GM23338 (cell line): ENCODE measurements at regions not wholly inside any gene's neighbourhood (a gene's known extent, or its start where the extent isn't known, plus 50 kb on each side); places are given as distances from the start of the nearest gene placed in this dataset.

ENCODE experiments used
- ATAC-seq: fragments of 200-7000 bp; cut with Tn5 transposase; 3 replicates; pipeline ENCODE4 v1.9.1; 2020
- DNase-seq: peaks from one replicate; pipeline ENCODE4 v3.0.0-alpha.2; 2015; ENCODE audit warnings: low spot score
- H2AFZ ChIP-seq: fragments of 200-600 bp; sonication (generic); 2 replicates; pipeline ENCODE4 v1.8.0; 2016; ENCODE audit warnings: antibody characterized with exemption, mild to moderate bottlenecking, moderate library complexity
- H3F3A ChIP-seq: fragments of 200-600 bp; sonication (generic); replicated peaks from 2 replicates; pipeline ENCODE4 v1.8.0; 2017; ENCODE audit warnings: antibody characterized with exemption, mixed run types, low read depth
- H3K27ac ChIP-seq: fragments of 200-600 bp; sonication (generic); 2 replicates; pipeline ENCODE4 v1.6.1; 2016; ENCODE audit warnings: low read depth
- H3K27me3 ChIP-seq: fragments of 200-600 bp; sonication (generic); 2 replicates; pipeline ENCODE4 v1.8.0; 2016; ENCODE audit warnings: mild to moderate bottlenecking, mixed run types, moderate library complexity; ENCODE audit not compliant: insufficient read depth
- H3K36me3 ChIP-seq: fragments of 200-600 bp; sonication (generic); 2 replicates; pipeline ENCODE4 v1.8.0; 2016; ENCODE audit warnings: mild to moderate bottlenecking; ENCODE audit not compliant: insufficient read depth
- H3K4me1 ChIP-seq: fragments of 200-600 bp; sonication (generic); 2 replicates; pipeline ENCODE4 v1.8.0; 2016; ENCODE audit warnings: mild to moderate bottlenecking, moderate library complexity; ENCODE audit not compliant: insufficient read depth
- H3K4me2 ChIP-seq: fragments of 200-600 bp; sonication (generic); 2 replicates; pipeline ENCODE4 v1.7.1; 2017; ENCODE audit warnings: mixed run types
- H3K4me3 ChIP-seq: fragments of 200-600 bp; sonication (generic); 2 replicates; pipeline ENCODE4 v1.6.1; 2016; ENCODE audit warnings: mixed run types
- H3K79me2 ChIP-seq: fragments of 200-600 bp; sonication (generic); replicated peaks from 2 replicates; pipeline ENCODE4 v1.8.0; 2017; ENCODE audit warnings: mild to moderate bottlenecking; ENCODE audit not compliant: insufficient read depth
- H3K9me2 ChIP-seq: fragments of 200-600 bp; sonication (generic); 2 replicates; pipeline ENCODE4 v1.8.0; 2017; ENCODE audit not compliant: insufficient read depth
- H4K20me1 ChIP-seq: fragments of 200-600 bp; sonication (generic); replicated peaks from 2 replicates; pipeline ENCODE4 v1.8.0; 2017; ENCODE audit warnings: mild to moderate bottlenecking; ENCODE audit not compliant: insufficient read depth
- H3K27ac Mint-ChIP-seq: 2 replicates; pipeline ENCODE4 v1.8.0; 2020; ENCODE audit warnings: inconsistent platforms, mild to moderate bottlenecking, moderate library complexity, mixed read lengths
- H3K27me3 Mint-ChIP-seq: 3 replicates; pipeline ENCODE4 v1.8.0; 2022; ENCODE audit warnings: low read depth, mild to moderate bottlenecking, moderate library complexity, mixed read lengths, inconsistent platforms; ENCODE audit not compliant: insufficient read depth, poor library complexity
- H3K36me3 Mint-ChIP-seq: 3 replicates; pipeline ENCODE4 v1.8.0; 2021; ENCODE audit warnings: low read depth, mild to moderate bottlenecking, inconsistent platforms, moderate library complexity, mixed read lengths
- H3K4me1 Mint-ChIP-seq: 3 replicates; pipeline ENCODE4 v1.8.0; 2020; ENCODE audit warnings: mild to moderate bottlenecking, inconsistent platforms, mixed read lengths
- H3K4me3 Mint-ChIP-seq: 3 replicates; pipeline ENCODE4 v1.8.0; 2021; ENCODE audit warnings: moderate library complexity, mild to moderate bottlenecking, inconsistent platforms, mixed read lengths
- H3K9me3 Mint-ChIP-seq: 3 replicates; pipeline ENCODE4 v1.8.0; 2020; ENCODE audit warnings: moderate library complexity, mild to moderate bottlenecking, inconsistent platforms, mixed read lengths
- CTCF ChIP-seq, 2 experiments: fragments of 200-600 bp in 1 of 2; sonication (generic) in 1 of 2; conservative IDR thresholded peaks; 2 replicates each; pipeline versions ENCODE4 v1.5.1 to v1.6.1; 2016 to 2017; ENCODE audit warnings: antibody characterized with exemption in 2 of 2, low read depth in 2 of 2, mild to moderate bottlenecking in 2 of 2, moderate library complexity in 1 of 2
- ETS1 ChIP-seq: IDR thresholded peaks from 2 replicates; pipeline ENCODE4 v1.6.1; 2016; ENCODE audit warnings: antibody characterized with exemption
- EZH2phosphoT487 ChIP-seq: fragments of 200-600 bp; sonication (generic); IDR thresholded peaks from one replicate; pipeline ENCODE4 v1.8.1; 2018; ENCODE audit warnings: antibody characterized with exemption; ENCODE audit not compliant: unreplicated experiment
- STAT1 ChIP-seq: IDR thresholded peaks from one replicate; pipeline ENCODE4 v1.6.1; 2016; ENCODE audit warnings: antibody characterized with exemption; ENCODE audit not compliant: unreplicated experiment
- ZNF331 ChIP-seq: fragments of 250-450 bp; sonication (Bioruptor Pico); IDR thresholded peaks from 2 replicates; pipeline ENCODE4 v1.5.0; 2020; ENCODE audit warnings: low read depth, mild to moderate bottlenecking, moderate library complexity

- H3K9me3 Mint-ChIP-seq, result peaks cover 61% of the 10 kb centered on the region
- peaks cover 3% of the 10 kb centered on the region for H3K9me2 ChIP-seq
- H3K27ac ChIP-seq, result no peak overlapping the region
- H4K20me1 ChIP-seq, result no peaks in the 10 kb centered on the region
- TF ChIP-seq STAT1, result no peak
- no peak for TF ChIP-seq CTCF (conservative IDR thresholded peaks at IDR 0.05; ENCODE audit: low read depth in 2 of 2)
- no peak for TF ChIP-seq ETS1
- H3K36me3 ChIP-seq, result peaks cover 7% of the 10 kb centered on the region
- no peaks in the 10 kb centered on the region for H3F3A ChIP-seq
- no peaks in the 10 kb centered on the region; the same call in 1 of the 2 replicates for H3K4me1 ChIP-seq
- no peaks in the 10 kb centered on the region for H3K27me3 ChIP-seq
- H3K4me2 ChIP-seq, result no peak overlapping the region
- peaks cover 6% of the 10 kb centered on the region; the same call in 2 of the 3 replicates for H3K4me1 Mint-ChIP-seq
- no peak overlapping the region for H3K4me3 Mint-ChIP-seq
- no peaks in the 10 kb centered on the region for H3K79me2 ChIP-seq
- ATAC-seq (no peak), DNase-seq (no peak)
- H3K27ac Mint-ChIP-seq, result no peak overlapping the region
- H3K36me3 Mint-ChIP-seq, result peaks cover 27% of the 10 kb centered on the region
- H3K4me3 ChIP-seq, result no peak overlapping the region
- peaks cover 2% of the 10 kb centered on the region for H3K27me3 Mint-ChIP-seq
- H2AFZ ChIP-seq, result no peak overlapping the region
Observed at GRCh38 chr7:106456329-106456728, 171.5 kb upstream of the NAMPT start.

- Histone ChIP-seq H3K4me2 (no peak overlapping the region), H4K20me1 (no peaks in the 10 kb centered on the region), H3K36me3 (peaks cover 7% of the 10 kb centered on the region), H3K4me1 (no peaks in the 10 kb centered on the region), H3K4me3 (no peak overlapping the region), H3K79me2 (no peaks in the 10 kb centered on the region), H3K9me2 (peaks cover 23% of the 10 kb centered on the region), H3K27me3 (no peaks in the 10 kb centered on the region), H3F3A (no peaks in the 10 kb centered on the region), H2AFZ (no peak overlapping the region), H3K27ac (no peak overlapping the region)
- H3K4me3 Mint-ChIP-seq, result no peak overlapping the region
- peaks cover 27% of the 10 kb centered on the region for H3K36me3 Mint-ChIP-seq
- H3K9me3 Mint-ChIP-seq, result peaks cover 53% of the 10 kb centered on the region
- DNase-seq (peak; percentile 14), ATAC-seq (no peak)
- TF ChIP-seq ETS1 (no peak), ZNF331 (CRISPR knock-in tag) (no peak), STAT1 (no peak), EZH2phosphoT487 (no peak)
- H3K27me3 Mint-ChIP-seq, result no peaks in the 10 kb centered on the region
- H3K27ac Mint-ChIP-seq, result no peak overlapping the region
- no peaks in the 10 kb centered on the region for H3K4me1 Mint-ChIP-seq
Observed at GRCh38 chr7:106452031-106452851, 167.5 kb upstream of the NAMPT start.
